Inferior parietal cortex (tissue), 1 donor: ENCODE measurements at regions not wholly inside any gene's neighbourhood (a gene's known extent, or its start where the extent isn't known, plus 50 kb on each side); places are given as distances from the start of the nearest gene placed in this dataset.
A peak's percentile ranks its signal among the peaks of the same experiment; 100 is the strongest.
"Not testable (repeated sequence)": the region's sequence is repeated elsewhere in the genome, so short reads cannot be mapped to it uniquely, and the experiment has no call there.

Experiments used
- DNase-seq: peaks from one replicate; pipeline ENCODE4 v3.0.0-alpha.2; 2016; ENCODE audit errors: extremely low spot score

- DNase-seq = no peak
These were observed 66.9 kb upstream of the NEIL3 start for GRCh38 chr4:177242651-177243286.

- no peak for DNase-seq
These were observed 62.8 kb upstream of the NEIL3 start for GRCh38 chr4:177246641-177247584.

GRCh38 chr4:177250056-177250696 lies 59.5 kb upstream of the NEIL3 start:
- peak; percentile 65 for DNase-seq

- DNase-seq = no peak
These were observed 58.4 kb upstream of the NEIL3 start for GRCh38 chr4:177251237-177251636.

GRCh38 chr4:177255359-177255758 lies 54.3 kb upstream of the NEIL3 start:
- no peak for DNase-seq

- DNase-seq = no peak
These were observed 52.7 kb upstream of the NEIL3 start for GRCh38 chr4:177256950-177257349.

GRCh38 chr4:177259466-177259865 lies 50.2 kb upstream of the NEIL3 start:
- DNase-seq = not testable (repeated sequence)
